HUES48 (cell line): ENCODE measurements at regions not wholly inside any gene's neighbourhood (a gene's known extent, or its start where the extent isn't known, plus 50 kb on each side); places are given as distances from the start of the nearest gene placed in this dataset.

Experiments used
- H3K27ac ChIP-seq: one replicate; pipeline ENCODE4 v1.7.0; 2013; ENCODE audit warnings: low read depth, low read length, inconsistent platforms
- H3K27me3 ChIP-seq: 2 replicates; pipeline ENCODE4 v1.6.1; 2013; ENCODE audit warnings: mild to moderate bottlenecking, low read length; ENCODE audit not compliant: control insufficient read depth, insufficient read depth
- H3K36me3 ChIP-seq: 2 replicates; pipeline ENCODE4 v1.6.1; 2013; ENCODE audit warnings: low read length; ENCODE audit not compliant: control insufficient read depth, insufficient read depth
- H3K4me1 ChIP-seq: 2 replicates; pipeline ENCODE4 v1.6.1; 2013; ENCODE audit warnings: mild to moderate bottlenecking, low read length; ENCODE audit not compliant: control insufficient read depth, insufficient read depth
- H3K4me3 ChIP-seq: 2 replicates; pipeline ENCODE4 v1.5.1; 2013; ENCODE audit warnings: mild to moderate bottlenecking, low read depth, low read length
- H3K9ac ChIP-seq: 2 replicates; pipeline ENCODE4 v1.6.1; 2013; ENCODE audit warnings: mild to moderate bottlenecking, low read depth, low read length, moderate library complexity
- H3K9me3 ChIP-seq: 2 replicates; pipeline ENCODE4 v1.6.1; 2013; ENCODE audit warnings: low read length; ENCODE audit not compliant: control insufficient read depth, insufficient read depth

DNA sequence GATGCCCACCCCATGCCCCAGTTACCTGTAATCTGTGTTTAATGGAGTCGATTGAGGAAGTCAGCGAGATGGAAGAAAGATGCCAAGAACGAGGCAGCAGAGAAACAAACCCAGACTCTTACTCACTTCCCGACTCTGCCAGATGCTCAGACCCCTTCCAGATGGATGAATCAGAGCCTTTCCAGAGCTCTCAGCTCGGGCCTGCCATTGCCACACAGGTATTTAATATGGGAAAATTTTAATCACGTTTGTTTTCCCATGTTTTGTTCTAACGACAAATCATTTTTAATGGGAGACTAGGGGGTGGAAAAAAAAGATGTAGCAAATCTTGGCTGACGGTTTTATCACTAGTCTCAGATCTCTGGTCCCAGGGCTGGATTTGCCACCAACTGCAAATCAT lies 72.5 kb upstream of the SRRM4 start:
- H3K36me3 ChIP-seq, result no peaks in the 10 kb centered on the region
- H3K9me3 ChIP-seq, result no peaks in the 10 kb centered on the region
- H3K27ac ChIP-seq, result no peak overlapping the region
- H3K4me1 ChIP-seq, result no peaks in the 10 kb centered on the region
- H3K27me3 ChIP-seq, result no peaks in the 10 kb centered on the region
- H3K4me3 ChIP-seq, result no peak overlapping the region
- H3K9ac ChIP-seq, result no peak overlapping the region

DNA sequence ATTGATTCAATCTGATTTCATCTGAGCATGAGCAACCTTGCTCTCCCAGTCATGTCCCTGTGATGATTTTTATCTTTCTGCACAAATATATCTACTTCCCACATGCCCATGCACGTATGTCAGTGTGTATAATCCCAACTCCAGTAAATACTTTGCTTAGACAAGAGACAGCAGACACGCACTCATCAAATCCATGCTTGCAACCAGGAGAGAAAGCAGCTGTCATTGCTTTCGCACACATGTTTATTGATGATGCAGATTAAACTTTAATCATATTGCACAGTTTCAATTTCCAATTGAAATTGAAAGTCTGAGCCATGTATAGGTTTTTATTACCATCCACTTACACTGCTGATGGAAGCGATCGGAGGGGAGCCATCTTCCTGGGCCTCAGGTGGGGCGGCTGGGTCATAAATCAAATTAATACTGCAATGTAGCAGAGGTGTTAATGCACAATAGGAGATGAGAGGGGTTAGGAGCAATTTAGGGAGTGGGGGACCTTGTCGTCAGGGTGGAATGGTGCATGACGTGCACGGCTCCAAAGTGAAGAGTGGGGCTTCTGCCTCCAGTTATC lies 68.6 kb upstream of the SRRM4 start:
- Histone ChIP-seq H3K4me3 (no peak overlapping the region), H3K9me3 (no peaks in the 10 kb centered on the region), H3K36me3 (no peaks in the 10 kb centered on the region), H3K9ac (no peak overlapping the region), H3K27me3 (no peaks in the 10 kb centered on the region), H3K27ac (no peak overlapping the region), H3K4me1 (no peaks in the 10 kb centered on the region)

DNA sequence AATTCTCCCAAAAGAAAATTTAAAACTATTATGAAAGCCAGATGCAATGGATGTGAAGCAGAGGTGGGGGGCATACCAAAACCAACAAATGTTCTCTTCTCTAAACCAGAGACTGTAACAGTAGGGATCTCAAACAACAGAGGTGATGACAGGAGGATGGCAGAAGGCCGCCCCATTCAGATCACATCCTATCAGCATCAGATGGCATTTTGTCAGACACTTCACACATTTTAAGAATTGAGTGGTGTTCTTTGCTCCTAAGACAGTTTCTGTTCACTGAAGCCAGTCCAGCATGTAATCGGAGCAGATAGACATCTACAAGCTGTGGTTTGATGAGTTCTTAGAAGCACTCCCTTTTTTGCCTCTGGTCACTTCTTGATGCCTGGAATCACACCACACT lies 59.6 kb upstream of the SRRM4 start:
- no peaks in the 10 kb centered on the region for H3K27me3 ChIP-seq
- no peak overlapping the region for H3K27ac ChIP-seq
- H3K9ac ChIP-seq, result no peak overlapping the region
- H3K9me3 ChIP-seq, result no peaks in the 10 kb centered on the region
- no peaks in the 10 kb centered on the region for H3K36me3 ChIP-seq
- H3K4me3 ChIP-seq, result no peak overlapping the region
- no peaks in the 10 kb centered on the region for H3K4me1 ChIP-seq

DNA sequence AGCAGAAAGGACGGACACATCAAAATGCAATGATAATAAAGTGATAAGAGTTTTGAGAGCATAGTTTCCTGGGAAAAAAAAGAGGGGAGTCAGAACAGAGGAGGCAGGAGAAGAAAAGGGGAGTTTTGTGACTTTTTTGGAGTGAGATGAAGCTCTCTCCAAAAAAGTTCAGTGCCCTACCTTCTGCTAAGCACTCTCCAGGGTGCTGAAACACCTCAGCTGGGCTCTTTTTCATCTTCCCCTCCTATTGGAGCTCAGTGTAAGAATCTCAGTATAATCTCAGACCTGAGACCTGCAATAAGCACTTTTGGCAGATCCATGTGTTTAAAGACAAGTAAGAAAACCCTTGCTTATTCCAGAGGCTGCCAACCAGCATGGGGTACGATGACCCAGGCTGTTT lies 58.9 kb upstream of the SRRM4 start:
- Histone ChIP-seq H3K9me3 (no peaks in the 10 kb centered on the region), H3K27me3 (no peaks in the 10 kb centered on the region), H3K27ac (no peak overlapping the region), H3K9ac (no peak overlapping the region), H3K36me3 (no peaks in the 10 kb centered on the region), H3K4me1 (no peaks in the 10 kb centered on the region), H3K4me3 (no peak overlapping the region)

DNA sequence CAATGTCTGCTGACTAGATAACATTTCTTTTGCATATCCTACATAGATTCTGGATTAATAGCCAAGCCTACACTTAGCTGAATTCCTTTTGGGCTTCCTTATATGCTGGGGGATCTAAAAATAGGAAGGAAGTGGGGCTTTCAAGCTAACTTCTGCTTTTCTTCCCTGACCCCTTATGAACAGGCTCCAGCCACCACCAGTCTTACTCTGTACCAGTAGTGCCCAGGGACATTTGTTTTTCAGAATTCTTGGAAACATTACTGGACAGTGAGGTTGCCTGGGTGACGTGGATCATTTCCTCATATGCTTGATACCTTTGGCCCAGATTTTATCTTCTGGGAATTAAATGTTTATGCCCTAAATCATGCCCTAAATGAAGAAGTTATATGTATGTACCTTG lies 55.9 kb upstream of the SRRM4 start:
- Histone ChIP-seq H3K9me3 (no peaks in the 10 kb centered on the region), H3K9ac (no peak overlapping the region), H3K27me3 (no peaks in the 10 kb centered on the region), H3K36me3 (no peaks in the 10 kb centered on the region), H3K4me3 (no peak overlapping the region), H3K4me1 (no peaks in the 10 kb centered on the region), H3K27ac (no peak overlapping the region)

DNA sequence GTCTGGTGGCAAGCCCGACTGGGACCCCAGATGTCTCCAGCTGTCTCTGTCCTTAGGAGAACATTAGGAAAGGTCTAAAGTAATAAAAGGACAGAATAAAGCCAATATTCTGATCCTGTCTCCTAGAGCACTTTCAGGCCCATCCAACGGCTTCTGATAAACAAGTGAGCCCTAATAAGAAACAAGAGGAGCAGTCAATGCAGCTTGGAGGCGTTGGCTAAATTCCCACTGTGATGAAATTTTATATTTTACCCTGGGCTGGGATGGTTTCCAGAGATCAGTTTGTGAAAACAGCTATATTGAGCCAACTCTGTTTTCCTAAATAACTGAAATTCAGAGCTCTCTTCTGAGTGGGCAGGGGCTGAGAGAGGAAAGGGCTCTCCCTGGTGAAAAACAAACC lies 55.5 kb upstream of the SRRM4 start:
- Histone ChIP-seq H3K9ac (no peak overlapping the region), H3K36me3 (no peaks in the 10 kb centered on the region)

More for the DNA sequence above, 55.5 kb upstream of the SRRM4 start:
- H3K4me1 ChIP-seq, result no peaks in the 10 kb centered on the region
- H3K27me3 ChIP-seq, result no peaks in the 10 kb centered on the region
- no peak overlapping the region for H3K27ac ChIP-seq
- no peaks in the 10 kb centered on the region for H3K9me3 ChIP-seq
- H3K4me3 ChIP-seq, result no peak overlapping the region
